Sigmoid colon (tissue), 6 donors: ENCODE measurements at regions not wholly inside any gene's neighbourhood (a gene's known extent, or its start where the extent isn't known, plus 50 kb on each side); places are given as distances from the start of the nearest gene placed in this dataset.

ENCODE experiments used
- DNase-seq: peaks from one replicate; pipeline ENCODE4 v3.0.0-alpha.2; 2019
- H3K27ac ChIP-seq, 4 donors: fragments of 200-600 bp; sonication (generic); one replicate each; pipeline ENCODE4 v1.5.1; 2016 to 2019; ENCODE audit warnings: mild to moderate bottlenecking in 1 of 4
- H3K27me3 ChIP-seq, 3 donors: fragments of 200-600 bp; sonication (generic); one replicate each; pipeline ENCODE4 v1.5.1; 2019; ENCODE audit warnings: mild to moderate bottlenecking in 1 of 3
- H3K36me3 ChIP-seq, 4 donors: fragments of 200-600 bp; sonication (generic); one replicate each; pipeline ENCODE4 v1.5.1; 2016 to 2019
- H3K4me1 ChIP-seq, 4 donors: fragments of 200-600 bp; sonication (generic); one replicate each; pipeline ENCODE4 v1.5.1; 2017 to 2019
- H3K4me3 ChIP-seq, 4 donors: fragments of 200-600 bp; sonication (generic); one replicate each; pipeline ENCODE4 v1.5.1; 2017 to 2019; ENCODE audit warnings: mild to moderate bottlenecking in 2 of 4, moderate library complexity in 1 of 4
- H3K9me3 ChIP-seq, 4 donors: fragments of 200-600 bp in 3 of 4; sonication (generic) in 3 of 4; one replicate each; pipeline versions ENCODE4 v1.5.1 to v1.6.1; 2013 to 2019
- CTCF ChIP-seq, 4 experiments: fragments of 450-650 bp in 3 of 4; fragments of 200-600 bp in 1 of 4; IDR thresholded peaks; one replicate each; pipeline ENCODE4 v1.5.1; 2016 to 2019; ENCODE audit warnings: antibody characterized with exemption in 4 of 4, mild to moderate bottlenecking in 3 of 4, moderate library complexity in 2 of 4
- EP300 ChIP-seq, 4 donors: sonication (generic); formaldehyde crosslinking; IDR thresholded peaks; one replicate each; pipeline ENCODE4 v1.6.1; 2017; ENCODE audit warnings: antibody characterized with exemption in 4 of 4
- POLR2A ChIP-seq, 2 donors: fragments of 450-650 bp; IDR thresholded peaks; one replicate each; pipeline ENCODE4 v1.6.1; 2016; ENCODE audit warnings: antibody characterized with exemption in 2 of 2, mild to moderate bottlenecking in 2 of 2, moderate library complexity in 2 of 2
- POLR2AphosphoS5 ChIP-seq, 4 donors: sonication (generic); formaldehyde crosslinking; IDR thresholded peaks; one replicate each; pipeline ENCODE4 v1.6.1; 2017; ENCODE audit warnings: antibody characterized with exemption in 4 of 4
- WGBS, 2 donors: extraction: QIAGEN DNeasy Blood & Tissue Kit; methylation state at CpG; one replicate each; pipeline ENCODE4 v1.1.7; 2013; 5-methylcytosine and 5-hydroxymethylcytosine counted together
- intact Hi-C: fragments of 100-400 bp; cut with DNase I; formaldehyde crosslinking; loops from one replicate; pipeline ENCODE4 v1.15.1; 2023
- donor health status: healthy with polysubstance abuse.
- donor health status: healthy.

- H3K27me3 ChIP-seq: no peaks in the 10 kb centered on the region
- peaks cover 0 to 21% (median 16%) of the 10 kb centered on the region in 4 donors for H3K4me1 ChIP-seq
- H3K4me3 ChIP-seq: no peak overlapping the region
- no peak overlapping the region for H3K27ac ChIP-seq
- WGBS, 2 donors: 91 to 94% methylated on average over 1 of the region's 1 CpG
- H3K9me3 ChIP-seq: no peaks in the 10 kb centered on the region
- intact Hi-C loops: no loop called here
- DNase-seq: no peak
- no peaks in the 10 kb centered on the region for H3K36me3 ChIP-seq
- no peak for TF ChIP-seq POLR2A (IDR thresholded peaks at IDR 0.05)
- TF ChIP-seq CTCF (IDR thresholded peaks at IDR 0.05): no peak
- TF ChIP-seq EP300 (IDR thresholded peaks at IDR 0.05): no peak
- TF ChIP-seq POLR2AphosphoS5 (IDR thresholded peaks at IDR 0.05): no peak
These were observed 146.6 kb downstream of the KLF12 start for GRCh38 chr13:73987618-73988017.

- no peaks in the 10 kb centered on the region for H3K9me3 ChIP-seq
- DNase-seq: no peak
- no peak for TF ChIP-seq CTCF (IDR thresholded peaks at IDR 0.05)
- H3K4me3 ChIP-seq: no peak overlapping the region
- H3K36me3 ChIP-seq: no peaks in the 10 kb centered on the region
- intact Hi-C loops: no loop called here
- no peaks in the 10 kb centered on the region for H3K27me3 ChIP-seq
- 71 to 88% methylated on average over 3 of the region's 3 CpGs for WGBS, 2 donors
- H3K4me1 ChIP-seq: peaks cover 0 to 32% (median 27%) of the 10 kb centered on the region in 4 donors
- peak overlapping the region in 1 of 4 donors; percentile 44 for H3K27ac ChIP-seq
These were observed 148.4 kb downstream of the KLF12 start for GRCh38 chr13:73985783-73986182.

- Histone ChIP-seq H3K27ac (peak overlapping the region in 1 of 4 donors; percentile 44), H3K9me3 (no peaks in the 10 kb centered on the region), H3K36me3 (no peaks in the 10 kb centered on the region), H3K4me1 (peaks cover 0 to 32% (median 28%) of the 10 kb centered on the region in 4 donors), H3K4me3 (no peak overlapping the region), H3K27me3 (no peaks in the 10 kb centered on the region)
- DNase-seq: no peak
- 78 to 93% methylated on average over 11 of the region's 11 CpGs for WGBS, 2 donors
- TF ChIP-seq EP300 (IDR thresholded peaks at IDR 0.05) (no peak), CTCF (IDR thresholded peaks at IDR 0.05) (no peak), POLR2AphosphoS5 (IDR thresholded peaks at IDR 0.05) (no peak), POLR2A (IDR thresholded peaks at IDR 0.05) (no peak)
- intact Hi-C loops: no loop called here
These were observed 149.1 kb downstream of the KLF12 start for GRCh38 chr13:73984949-73985691.

- Histone ChIP-seq H3K4me3 (no peak overlapping the region), H3K9me3 (no peaks in the 10 kb centered on the region), H3K36me3 (no peaks in the 10 kb centered on the region), H3K27me3 (no peaks in the 10 kb centered on the region), H3K4me1 (peaks cover 0 to 32% (median 25%) of the 10 kb centered on the region in 4 donors), H3K27ac (peak overlapping the region in 1 of 4 donors; percentile 44)
- TF ChIP-seq POLR2AphosphoS5 (IDR thresholded peaks at IDR 0.05) (no peak), CTCF (IDR thresholded peaks at IDR 0.05) (no peak)
- no peak for DNase-seq
- WGBS, 2 donors: 93 to 98% methylated on average over 11 of the region's 11 CpGs
- intact Hi-C loops: no loop called here
These were observed 150.0 kb downstream of the KLF12 start for GRCh38 chr13:73984201-73984600.

GRCh38 chr13:73983109-73983508 is 151.1 kb downstream of the KLF12 start:
- 96 to 97% methylated on average over 6 of the region's 6 CpGs for WGBS, 2 donors
- no peaks in the 10 kb centered on the region for H3K36me3 ChIP-seq
- peak overlapping the region in 1 of 4 donors; percentile 8 for H3K27ac ChIP-seq
- intact Hi-C loops: no loop called here
- H3K9me3 ChIP-seq: no peaks in the 10 kb centered on the region
- H3K4me3 ChIP-seq: no peak overlapping the region
- TF ChIP-seq CTCF (IDR thresholded peaks at IDR 0.05) (no peak), EP300 (IDR thresholded peaks at IDR 0.05) (no peak), POLR2A (IDR thresholded peaks at IDR 0.05) (no peak), POLR2AphosphoS5 (IDR thresholded peaks at IDR 0.05) (no peak)
- no peaks in the 10 kb centered on the region for H3K27me3 ChIP-seq
- DNase-seq: no peak
- peaks cover 0 to 22% (median 15%) of the 10 kb centered on the region in 4 donors for H3K4me1 ChIP-seq
